ENCODE measurements at regions not wholly inside any gene's neighbourhood (a gene's known extent, or its start where the extent isn't known, plus 50 kb on each side); places are given as distances from the start of the nearest gene placed in this dataset.
A peak's percentile ranks its signal among the peaks of the same experiment; 100 is the strongest.

DNA sequence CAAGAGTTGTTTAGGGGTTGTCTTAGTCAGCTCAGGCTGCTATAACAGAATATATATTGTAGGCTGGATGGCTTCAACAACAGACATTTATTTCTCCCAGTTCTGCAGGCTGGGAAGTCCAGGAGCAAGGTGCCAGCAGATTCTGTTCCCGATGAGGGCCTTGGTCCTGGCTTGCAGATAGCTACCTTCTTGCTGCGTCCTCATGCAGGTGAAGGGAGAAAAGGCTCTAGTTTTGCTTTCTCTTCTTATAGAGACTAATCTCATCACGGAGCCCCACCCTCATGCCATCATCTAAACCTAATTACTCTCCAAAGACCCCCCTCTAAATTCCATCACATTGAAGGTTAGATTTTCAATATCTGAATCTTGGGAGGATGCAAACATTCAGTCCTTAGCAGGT lies 246.0 kb upstream of the ANKRD55 start:
- Histone ChIP-seq H3K18ac (ENCODE audit: low read length) (no peak overlapping the region), H4K12ac (ENCODE audit: low read depth, low read length) (no peak overlapping the region), H2BK5ac (ENCODE audit: low read depth, low read length, poor library complexity) (no peak overlapping the region), H3K14ac (ENCODE audit: low read length) (no peak overlapping the region), H3K27me3 (ENCODE audit: insufficient read depth, low read length) (no peaks in the 10 kb centered on the region), H2BK120ac (ENCODE audit: insufficient read depth, low read length, poor library complexity) (no peak overlapping the region), H3K27ac (ENCODE audit: low read depth, low read length) (no peak overlapping the region), H3K79me1 (ENCODE audit: low read length) (peaks cover 14% of the 10 kb centered on the region), H3K4me1 (ENCODE audit: control insufficient read depth in 1 of 2, insufficient read depth in 2 of 2, low read length in 2 of 2) (peaks cover 8 to 14% of the 10 kb centered on the region in 2 experiments), H2AFZ (ENCODE audit: insufficient read depth, low read length, poor library complexity) (no peak overlapping the region), H3K36me3 (ENCODE audit: control insufficient read depth in 1 of 2, insufficient read depth in 2 of 2, low read length in 2 of 2) (no peaks in the 10 kb centered on the region), H3K23ac (ENCODE audit: low read length) (no peak overlapping the region), H3K4me3 (ENCODE audit: low read depth, low read length) (no peak overlapping the region), H4K91ac (ENCODE audit: low read depth, low read length) (no peak overlapping the region), H2BK12ac (ENCODE audit: low read length) (no peak overlapping the region), H3K4me2 (ENCODE audit: low read length) (no peak overlapping the region), H4K8ac (ENCODE audit: low read depth, low read length) (no peak overlapping the region), H3K9ac (ENCODE audit: low read length) (no peak overlapping the region), H2AK5ac (ENCODE audit: low read length) (no peak overlapping the region), H3K9me3 (ENCODE audit: insufficient read depth, low read depth, low read length) (no peaks in the 10 kb centered on the region), H3K79me2 (ENCODE audit: control insufficient read depth, insufficient read depth, low read length, poor library complexity) (peaks cover 2% of the 10 kb centered on the region), H3K4ac (ENCODE audit: low read depth, low read length) (no peak overlapping the region)
- DNase-seq: no peak
- WGBS (ENCODE audit: extremely low coverage, insufficient coverage, insufficient read length): no CpG with 5 or more reads among the region's 3 CpGs

- H4K91ac ChIP-seq (ENCODE audit: low read depth, low read length): no peak overlapping the region
- no peak overlapping the region for H3K23ac ChIP-seq (ENCODE audit: low read length)
- no peaks in the 10 kb centered on the region for H3K36me3 ChIP-seq (ENCODE audit: control insufficient read depth in 1 of 2, insufficient read depth in 2 of 2, low read length in 2 of 2)
- H3K79me2 ChIP-seq (ENCODE audit: control insufficient read depth, insufficient read depth, low read length, poor library complexity): peaks cover 2% of the 10 kb centered on the region
- H3K9me3 ChIP-seq (ENCODE audit: insufficient read depth, low read depth, low read length): no peaks in the 10 kb centered on the region
- no peak for DNase-seq
- H2BK12ac ChIP-seq (ENCODE audit: low read length): no peak overlapping the region
- WGBS (ENCODE audit: extremely low coverage, insufficient coverage, insufficient read length): no CpG with 5 or more reads among the region's 3 CpGs
- H3K4me1 ChIP-seq (ENCODE audit: control insufficient read depth in 1 of 2, insufficient read depth in 2 of 2, low read length in 2 of 2): peaks cover 8 to 14% of the 10 kb centered on the region in 2 experiments
- no peak overlapping the region for H2BK120ac ChIP-seq (ENCODE audit: insufficient read depth, low read length, poor library complexity)
- no peak overlapping the region for H3K4ac ChIP-seq (ENCODE audit: low read depth, low read length)
- no peak overlapping the region for H3K18ac ChIP-seq (ENCODE audit: low read length)
- no peak overlapping the region for H3K14ac ChIP-seq (ENCODE audit: low read length)
- H4K12ac ChIP-seq (ENCODE audit: low read depth, low read length): no peak overlapping the region
- H2AK5ac ChIP-seq (ENCODE audit: low read length): no peak overlapping the region
- H3K79me1 ChIP-seq (ENCODE audit: low read length): peaks cover 14% of the 10 kb centered on the region
- H3K9ac ChIP-seq (ENCODE audit: low read length): no peak overlapping the region
- H3K27me3 ChIP-seq (ENCODE audit: insufficient read depth, low read length): no peaks in the 10 kb centered on the region
- H2BK5ac ChIP-seq (ENCODE audit: low read depth, low read length, poor library complexity): no peak overlapping the region
- no peak overlapping the region for H4K8ac ChIP-seq (ENCODE audit: low read depth, low read length)
- H3K4me2 ChIP-seq (ENCODE audit: low read length): no peak overlapping the region
- no peak overlapping the region for H3K4me3 ChIP-seq (ENCODE audit: low read depth, low read length)
- no peak overlapping the region for H3K27ac ChIP-seq (ENCODE audit: low read depth, low read length)
- H2AFZ ChIP-seq (ENCODE audit: insufficient read depth, low read length, poor library complexity): no peak overlapping the region
Measured at GRCh38 chr5:56478062-56478461, 244.9 kb upstream of the ANKRD55 start.

DNA sequence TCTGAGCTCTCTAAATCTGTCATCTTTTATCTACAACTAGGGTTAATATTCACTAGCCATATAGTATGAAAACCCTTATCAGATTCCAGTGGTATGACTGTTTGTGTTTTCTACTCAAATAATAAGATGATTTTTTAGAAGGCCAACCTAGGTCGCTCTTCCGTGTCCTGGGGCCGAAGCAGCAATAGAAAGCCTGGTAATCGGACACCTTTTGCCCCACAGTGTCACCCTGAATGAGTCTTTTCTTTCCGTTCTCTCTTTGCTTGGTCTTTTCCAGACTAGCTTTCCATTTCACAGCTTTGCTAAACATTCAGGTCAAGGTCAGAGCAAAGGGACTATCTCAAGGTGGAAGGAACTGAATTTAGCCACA lies 243.3 kb upstream of the ANKRD55 start:
- Histone ChIP-seq H3K4ac (ENCODE audit: low read depth, low read length) (no peak overlapping the region), H3K18ac (ENCODE audit: low read length) (no peak overlapping the region), H3K4me3 (ENCODE audit: low read depth, low read length) (no peak overlapping the region), H3K79me1 (ENCODE audit: low read length) (peaks cover 13% of the 10 kb centered on the region), H4K91ac (ENCODE audit: low read depth, low read length) (no peak overlapping the region), H3K9ac (ENCODE audit: low read length) (no peak overlapping the region), H4K12ac (ENCODE audit: low read depth, low read length) (no peak overlapping the region), H2AK5ac (ENCODE audit: low read length) (no peak overlapping the region), H3K27me3 (ENCODE audit: insufficient read depth, low read length) (no peaks in the 10 kb centered on the region), H2BK120ac (ENCODE audit: insufficient read depth, low read length, poor library complexity) (no peak overlapping the region), H3K14ac (ENCODE audit: low read length) (no peak overlapping the region), H3K9me3 (ENCODE audit: insufficient read depth, low read depth, low read length) (no peaks in the 10 kb centered on the region), H3K23ac (ENCODE audit: low read length) (no peak overlapping the region), H2BK12ac (ENCODE audit: low read length) (no peak overlapping the region), H2BK5ac (ENCODE audit: low read depth, low read length, poor library complexity) (no peak overlapping the region), H3K27ac (ENCODE audit: low read depth, low read length) (no peak overlapping the region), H3K4me2 (ENCODE audit: low read length) (no peak overlapping the region), H3K4me1 (ENCODE audit: control insufficient read depth in 1 of 2, insufficient read depth in 2 of 2, low read length in 2 of 2) (peaks cover 5 to 12% of the 10 kb centered on the region in 2 experiments), H3K36me3 (ENCODE audit: control insufficient read depth in 1 of 2, insufficient read depth in 2 of 2, low read length in 2 of 2) (no peaks in the 10 kb centered on the region), H3K79me2 (ENCODE audit: control insufficient read depth, insufficient read depth, low read length, poor library complexity) (peaks cover 2% of the 10 kb centered on the region), H4K8ac (ENCODE audit: low read depth, low read length) (no peak overlapping the region), H2AFZ (ENCODE audit: insufficient read depth, low read length, poor library complexity) (no peak overlapping the region)
- DNase-seq: no peak
- WGBS (ENCODE audit: extremely low coverage, insufficient coverage, insufficient read length): no CpG with 5 or more reads among the region's 5 CpGs

DNA sequence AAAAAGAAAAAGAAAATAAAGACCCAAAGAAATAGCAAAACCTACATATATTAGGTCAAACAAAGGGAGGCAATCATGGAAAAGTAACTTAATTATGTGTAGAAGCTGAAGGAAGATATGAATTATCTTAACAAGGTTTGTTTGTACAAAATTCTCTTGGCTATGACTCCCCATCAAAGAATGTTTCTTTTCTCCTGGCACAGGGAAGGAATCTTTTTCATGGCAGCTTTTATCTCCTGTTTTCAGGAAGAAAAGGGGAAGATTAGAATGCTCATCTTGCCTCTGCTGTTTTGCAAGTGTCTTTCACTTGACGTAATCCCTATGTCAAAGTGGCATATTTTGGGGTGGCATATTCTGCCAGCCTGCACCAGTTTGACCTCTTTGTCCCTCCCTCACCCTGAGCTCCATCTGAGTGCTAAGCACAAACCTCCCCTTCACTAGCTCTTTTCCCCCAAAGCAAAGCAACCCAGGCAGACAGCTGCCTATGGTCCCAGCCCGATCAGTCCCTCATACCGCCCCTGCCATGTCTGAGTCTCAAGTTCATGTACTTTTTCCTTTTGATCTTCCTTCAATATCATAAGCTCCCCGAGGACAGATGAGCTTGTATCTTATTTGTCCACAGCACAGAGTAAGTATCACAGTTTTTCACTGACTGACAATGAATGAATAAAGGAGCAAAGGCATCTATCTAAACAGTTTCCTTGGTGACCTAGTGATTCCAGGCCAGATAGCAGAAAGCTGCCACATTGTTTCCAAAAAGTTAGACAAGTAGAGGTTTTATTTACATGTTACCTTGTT lies 242.8 kb upstream of the ANKRD55 start:
- Histone ChIP-seq H4K91ac (ENCODE audit: low read depth, low read length) (no peak overlapping the region), H2AFZ (ENCODE audit: insufficient read depth, low read length, poor library complexity) (no peak overlapping the region), H2BK12ac (ENCODE audit: low read length) (no peak overlapping the region), H3K27ac (ENCODE audit: low read depth, low read length) (no peak overlapping the region), H3K9me3 (ENCODE audit: insufficient read depth, low read depth, low read length) (no peaks in the 10 kb centered on the region), H2AK5ac (ENCODE audit: low read length) (peak overlapping the region; percentile 59), H3K4ac (ENCODE audit: low read depth, low read length) (no peak overlapping the region), H3K36me3 (ENCODE audit: control insufficient read depth in 1 of 2, insufficient read depth in 2 of 2, low read length in 2 of 2) (no peaks in the 10 kb centered on the region), H3K79me2 (ENCODE audit: control insufficient read depth, insufficient read depth, low read length, poor library complexity) (no peaks in the 10 kb centered on the region), H3K4me3 (ENCODE audit: low read depth, low read length) (no peak overlapping the region), H3K4me1 (ENCODE audit: control insufficient read depth in 1 of 2, insufficient read depth in 2 of 2, low read length in 2 of 2) (peaks cover 2 to 6% of the 10 kb centered on the region in 2 experiments), H3K4me2 (ENCODE audit: low read length) (no peak overlapping the region), H3K79me1 (ENCODE audit: low read length) (peaks cover 7% of the 10 kb centered on the region), H3K27me3 (ENCODE audit: insufficient read depth, low read length) (no peaks in the 10 kb centered on the region), H4K8ac (ENCODE audit: low read depth, low read length) (no peak overlapping the region), H3K9ac (ENCODE audit: low read length) (no peak overlapping the region), H2BK5ac (ENCODE audit: low read depth, low read length, poor library complexity) (no peak overlapping the region), H4K12ac (ENCODE audit: low read depth, low read length) (no peak overlapping the region), H3K14ac (ENCODE audit: low read length) (no peak overlapping the region), H3K18ac (ENCODE audit: low read length) (no peak overlapping the region), H3K23ac (ENCODE audit: low read length) (no peak overlapping the region), H2BK120ac (ENCODE audit: insufficient read depth, low read length, poor library complexity) (no peak overlapping the region)
- no peak for DNase-seq
- no CpG with 5 or more reads among the region's 4 CpGs for WGBS (ENCODE audit: extremely low coverage, insufficient coverage, insufficient read length)
